ENCODE measurements at regions not wholly inside any gene's neighbourhood (a gene's known extent, or its start where the extent isn't known, plus 50 kb on each side); places are given as distances from the start of the nearest gene placed in this dataset.

GRCh38 chr2:114161371-114161770, 271.5 kb downstream of the ACTR3 start (continued):
- TF ChIP-seq, protein P1, sequence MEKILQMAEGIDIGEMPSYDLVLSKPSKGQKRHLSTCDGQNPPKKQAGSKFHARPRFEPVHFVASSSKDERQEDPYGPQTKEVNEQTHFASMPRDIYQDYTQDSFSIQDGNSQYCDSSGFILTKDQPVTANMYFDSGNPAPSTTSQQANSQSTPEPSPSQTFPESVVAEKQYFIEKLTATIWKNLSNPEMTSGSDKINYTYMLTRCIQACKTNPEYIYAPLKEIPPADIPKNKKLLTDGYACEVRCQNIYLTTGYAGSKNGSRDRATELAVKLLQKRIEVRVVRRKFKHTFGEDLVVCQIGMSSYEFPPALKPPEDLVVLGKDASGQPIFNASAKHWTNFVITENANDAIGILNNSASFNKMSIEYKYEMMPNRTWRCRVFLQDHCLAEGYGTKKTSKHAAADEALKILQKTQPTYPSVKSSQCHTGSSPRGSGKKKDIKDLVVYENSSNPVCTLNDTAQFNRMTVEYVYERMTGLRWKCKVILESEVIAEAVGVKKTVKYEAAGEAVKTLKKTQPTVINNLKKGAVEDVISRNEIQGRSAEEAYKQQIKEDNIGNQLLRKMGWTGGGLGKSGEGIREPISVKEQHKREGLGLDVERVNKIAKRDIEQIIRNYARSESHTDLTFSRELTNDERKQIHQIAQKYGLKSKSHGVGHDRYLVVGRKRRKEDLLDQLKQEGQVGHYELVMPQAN (conservative IDR thresholded peaks at IDR 0.05), result no peak
- TF ChIP-seq CTCF (IDR thresholded peaks at IDR 0.05 in 2 of 3, conservative IDR thresholded peaks at IDR 0.05 in 1 of 3; ENCODE audit: control insufficient read depth in 2 of 3, extremely low read depth in 1 of 3, insufficient read depth in 1 of 3, low read depth in 3 of 3, low read length in 3 of 3), result no peak
- no peak for TF ChIP-seq MXI1 (IDR thresholded peaks at IDR 0.05; ENCODE audit: low read depth, low read length)
- TF ChIP-seq HDGF (IDR thresholded peaks at IDR 0.05), result no peak
- TF ChIP-seq KAT2A (conservative IDR thresholded peaks at IDR 0.05; ENCODE audit: control insufficient read depth, low read depth, low read length), result no peak
- no peak for TF ChIP-seq SUPT20H (IDR thresholded peaks at IDR 0.05; ENCODE audit: borderline replicate concordance, control insufficient read depth, low read depth, low read length)
- TF ChIP-seq ZNF384 (IDR thresholded peaks at IDR 0.05; ENCODE audit: borderline replicate concordance, low read depth, low read length), result no peak
- no peak for TF ChIP-seq JUND (IDR thresholded peaks at IDR 0.05; ENCODE audit: low read depth, low read length)

- Histone ChIP-seq H3K27me3 (replicated peaks in 1 of 2; ENCODE audit: control insufficient read depth in 2 of 2, insufficient read depth in 2 of 2, low read length in 1 of 2) (0 out of 4 replicates have a peak, but pooled peaks cover 0 to 1% of the 10 kb centered on the region in 2 experiments), H2AFZ (ENCODE audit: control insufficient read depth, low read depth, low read length) (no peak overlapping the region), H4K20me1 (ENCODE audit: control insufficient read depth, insufficient read depth) (no peaks in the 10 kb centered on the region), H3K4me1 (ENCODE audit: control insufficient read depth, insufficient read depth, low read length) (no peaks in the 10 kb centered on the region), H3K9me3 (replicated peaks; ENCODE audit: control insufficient read depth, insufficient read depth, low read length) (no peaks in the 10 kb centered on the region), H3K79me2 (ENCODE audit: control insufficient read depth, insufficient read depth, low read length) (no peaks in the 10 kb centered on the region), H3K4me2 (ENCODE audit: control insufficient read depth, insufficient read depth) (no peak overlapping the region), H3K36me3 (ENCODE audit: control insufficient read depth in 2 of 2, insufficient read depth in 2 of 2, low read length in 1 of 2) (no peaks in the 10 kb centered on the region), H3K4me3 (no peak overlapping the region), H3K27ac (ENCODE audit: control insufficient read depth, insufficient read depth) (no peak overlapping the region), H3K9ac (ENCODE audit: control insufficient read depth, insufficient read depth, low read length) (no peak overlapping the region)
- ChIA-PET POLR2A (no interaction called here), RAD21 (ENCODE audit: unreplicated experiment) (no interaction called here), CTCF (no interaction called here), SMC1A (ENCODE audit: uncharacterized antibody, unreplicated experiment) (interaction anchor here (1.2 kb wide), 1 partner anchor 10 kb away, joined by 3 read pairs; no protein-coding TSS in a partner anchor)
- in situ Hi-C loops (cut with MboI) (no loop called here), intact Hi-C loops (cut with micrococcal nuclease; ENCODE audit: unreplicated experiment) (no loop called here)
- WGBS (ENCODE audit: insufficient coverage, insufficient replicate concordance, low lambda C conversion rate, missing lambda C conversion rate), result 0% methylated on average over 2 of the region's 2 CpGs
- BruUV-seq (replicated peaks), result no TSS peak
- no peak for FAIRE-seq
- ATAC-seq, result no peak
- TF ChIP-seq, protein P2, sequence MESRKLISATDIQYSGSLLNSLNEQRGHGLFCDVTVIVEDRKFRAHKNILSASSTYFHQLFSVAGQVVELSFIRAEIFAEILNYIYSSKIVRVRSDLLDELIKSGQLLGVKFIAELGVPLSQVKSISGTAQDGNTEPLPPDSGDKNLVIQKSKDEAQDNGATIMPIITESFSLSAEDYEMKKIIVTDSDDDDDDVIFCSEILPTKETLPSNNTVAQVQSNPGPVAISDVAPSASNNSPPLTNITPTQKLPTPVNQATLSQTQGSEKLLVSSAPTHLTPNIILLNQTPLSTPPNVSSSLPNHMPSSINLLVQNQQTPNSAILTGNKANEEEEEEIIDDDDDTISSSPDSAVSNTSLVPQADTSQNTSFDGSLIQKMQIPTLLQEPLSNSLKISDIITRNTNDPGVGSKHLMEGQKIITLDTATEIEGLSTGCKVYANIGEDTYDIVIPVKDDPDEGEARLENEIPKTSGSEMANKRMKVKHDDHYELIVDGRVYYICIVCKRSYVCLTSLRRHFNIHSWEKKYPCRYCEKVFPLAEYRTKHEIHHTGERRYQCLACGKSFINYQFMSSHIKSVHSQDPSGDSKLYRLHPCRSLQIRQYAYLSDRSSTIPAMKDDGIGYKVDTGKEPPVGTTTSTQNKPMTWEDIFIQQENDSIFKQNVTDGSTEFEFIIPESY (IDR thresholded peaks at IDR 0.05), result no peak
- TF ChIP-seq NBN (IDR thresholded peaks at IDR 0.05), result no peak
- TF ChIP-seq, protein P3, sequence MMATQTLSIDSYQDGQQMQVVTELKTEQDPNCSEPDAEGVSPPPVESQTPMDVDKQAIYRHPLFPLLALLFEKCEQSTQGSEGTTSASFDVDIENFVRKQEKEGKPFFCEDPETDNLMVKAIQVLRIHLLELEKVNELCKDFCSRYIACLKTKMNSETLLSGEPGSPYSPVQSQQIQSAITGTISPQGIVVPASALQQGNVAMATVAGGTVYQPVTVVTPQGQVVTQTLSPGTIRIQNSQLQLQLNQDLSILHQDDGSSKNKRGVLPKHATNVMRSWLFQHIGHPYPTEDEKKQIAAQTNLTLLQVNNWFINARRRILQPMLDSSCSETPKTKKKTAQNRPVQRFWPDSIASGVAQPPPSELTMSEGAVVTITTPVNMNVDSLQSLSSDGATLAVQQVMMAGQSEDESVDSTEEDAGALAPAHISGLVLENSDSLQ (IDR thresholded peaks at IDR 0.05), result no peak
- TF ChIP-seq, protein P4, sequence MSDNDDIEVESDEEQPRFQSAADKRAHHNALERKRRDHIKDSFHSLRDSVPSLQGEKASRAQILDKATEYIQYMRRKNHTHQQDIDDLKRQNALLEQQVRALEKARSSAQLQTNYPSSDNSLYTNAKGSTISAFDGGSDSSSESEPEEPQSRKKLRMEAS (IDR thresholded peaks at IDR 0.05; ENCODE audit: low read depth, low read length), result no peak
- TF ChIP-seq NFYA (IDR thresholded peaks at IDR 0.05; ENCODE audit: borderline replicate concordance, low read depth, low read length), result no peak
- DNase-seq (ENCODE audit: low read depth, low spot score), result no peak
Observed at GRCh38 chr2:114167799-114168198, 274.6 kb upstream of the DPP10 start.
